GM21529 (cell line): ENCODE measurements at regions not wholly inside any gene's neighbourhood (a gene's known extent, or its start where the extent isn't known, plus 50 kb on each side); places are given as distances from the start of the nearest gene placed in this dataset.

Experiments used
- ATAC-seq: cut with Tn5 transposase; IDR thresholded peaks from one replicate; pipeline ENCODE4 v1.9.1; 2021; ENCODE audit not compliant: unreplicated experiment

- ATAC-seq, result no peak
These were observed 656.5 kb downstream of the IRS1 start for GRCh38 chr2:226143091-226143490.

- ATAC-seq, result no peak
These were observed 657.2 kb downstream of the IRS1 start for GRCh38 chr2:226142463-226142862.

GRCh38 chr2:226140594-226140993 is 659.0 kb downstream of the IRS1 start:
- no peak for ATAC-seq

GRCh38 chr2:226139759-226140158 is 659.9 kb downstream of the IRS1 start:
- ATAC-seq, result no peak

- no peak for ATAC-seq
These were observed 662.3 kb downstream of the IRS1 start for GRCh38 chr2:226137201-226137811.

- no peak for ATAC-seq
These were observed 662.9 kb downstream of the IRS1 start for GRCh38 chr2:226136739-226137138.

GRCh38 chr2:226135861-226136548 is 663.6 kb downstream of the IRS1 start:
- ATAC-seq, result no peak

GRCh38 chr2:226132323-226133215 is 667.1 kb downstream of the IRS1 start:
- ATAC-seq, result no peak

GRCh38 chr2:226131299-226131784 is 668.3 kb downstream of the IRS1 start:
- ATAC-seq, result no peak

GRCh38 chr2:226130192-226130591 is 669.4 kb downstream of the IRS1 start:
- ATAC-seq, result no peak

GRCh38 chr2:226127682-226128081 is 671.9 kb downstream of the IRS1 start:
- ATAC-seq, result no peak

- no peak for ATAC-seq
These were observed 673.5 kb downstream of the IRS1 start for GRCh38 chr2:226126104-226126503.

GRCh38 chr2:226125176-226125883 is 674.3 kb downstream of the IRS1 start:
- ATAC-seq, result no peak

- ATAC-seq, result no peak
These were observed 675.0 kb downstream of the IRS1 start for GRCh38 chr2:226124548-226125011.

GRCh38 chr2:226123300-226123699 is 676.3 kb downstream of the IRS1 start:
- ATAC-seq, result no peak

- no peak for ATAC-seq
These were observed 677.6 kb downstream of the IRS1 start for GRCh38 chr2:226122041-226122440.

- no peak for ATAC-seq
These were observed 678.4 kb downstream of the IRS1 start for GRCh38 chr2:226121046-226121738.

- ATAC-seq, result no peak
These were observed 680.9 kb downstream of the IRS1 start for GRCh38 chr2:226118471-226119429.

GRCh38 chr2:226117510-226118065 is 682.0 kb downstream of the IRS1 start:
- no peak for ATAC-seq
